ENCODE measurements at regions not wholly inside any gene's neighbourhood (a gene's known extent, or its start where the extent isn't known, plus 50 kb on each side); places are given as distances from the start of the nearest gene placed in this dataset.
A peak's percentile ranks its signal among the peaks of the same experiment; 100 is the strongest.

- DNase-seq, result no peak
Measured at GRCh38 chr7:42987648-42988214, 55.6 kb downstream of the MRPL32 start.

GRCh38 chr7:42991024-42991423 is 58.8 kb downstream of the MRPL32 start:
- no peak for DNase-seq

GRCh38 chr7:42991913-42992591 is 59.9 kb downstream of the MRPL32 start:
- DNase-seq, result no peak

GRCh38 chr7:42993038-42993437 is 60.9 kb downstream of the MRPL32 start:
- no peak for DNase-seq

GRCh38 chr7:42994096-42994495 is 61.9 kb downstream of the MRPL32 start:
- DNase-seq, result no peak

GRCh38 chr7:42997611-42998010 is 65.4 kb downstream of the MRPL32 start:
- DNase-seq, result no peak

- DNase-seq, result no peak
Measured at GRCh38 chr7:43004082-43004481, 71.9 kb downstream of the MRPL32 start.

GRCh38 chr7:43006008-43006407 is 73.8 kb downstream of the MRPL32 start:
- DNase-seq, result no peak

GRCh38 chr7:43010061-43010460 is 77.9 kb downstream of the MRPL32 start:
- no peak for DNase-seq

- DNase-seq, result no peak
Measured at GRCh38 chr7:43011879-43012278, 79.7 kb downstream of the MRPL32 start.

- DNase-seq, result peak in 1 of 3 experiments; percentile 33
Measured at GRCh38 chr7:43014406-43014805, 82.2 kb downstream of the MRPL32 start.

GRCh38 chr7:43015301-43015700 is 83.1 kb downstream of the MRPL32 start:
- DNase-seq, result no peak

- DNase-seq, result no peak
Measured at GRCh38 chr7:43018446-43018845, 86.3 kb downstream of the MRPL32 start.

- no peak for DNase-seq
Measured at GRCh38 chr7:43021431-43021830, 89.3 kb downstream of the MRPL32 start.

- no peak for DNase-seq
Measured at GRCh38 chr7:43022008-43022407, 89.8 kb downstream of the MRPL32 start.

- no peak for DNase-seq
Measured at GRCh38 chr7:43033369-43033768, 79.1 kb upstream of the HECW1 start.

GRCh38 chr7:43034535-43035002 is 77.9 kb upstream of the HECW1 start:
- DNase-seq, result no peak

GRCh38 chr7:43037531-43037930 is 74.9 kb upstream of the HECW1 start:
- DNase-seq, result no peak

GRCh38 chr7:43038254-43038653 is 74.2 kb upstream of the HECW1 start:
- no peak for DNase-seq

GRCh38 chr7:43039346-43039745 is 73.1 kb upstream of the HECW1 start:
- DNase-seq, result no peak

GRCh38 chr7:43040461-43040860 is 72.0 kb upstream of the HECW1 start:
- no peak for DNase-seq

GRCh38 chr7:43041105-43041504 is 71.3 kb upstream of the HECW1 start:
- DNase-seq, result no peak

- DNase-seq, result no peak
Measured at GRCh38 chr7:43041724-43042123, 70.7 kb upstream of the HECW1 start.

GRCh38 chr7:43042302-43042701 is 70.1 kb upstream of the HECW1 start:
- DNase-seq, result no peak

GRCh38 chr7:43044511-43044910 is 67.9 kb upstream of the HECW1 start:
- DNase-seq, result no peak

All from NCI-H1417 (cell line).